ENCODE measurements at regions not wholly inside any gene's neighbourhood (a gene's known extent, or its start where the extent isn't known, plus 50 kb on each side); places are given as distances from the start of the nearest gene placed in this dataset.

- H3K4me1 ChIP-seq (ENCODE audit: control insufficient read depth, low read length), result no peaks in the 10 kb centered on the region
- no peaks in the 10 kb centered on the region for H3F3A ChIP-seq (ENCODE audit: control insufficient read depth, insufficient read depth)
- H3K79me2 ChIP-seq (ENCODE audit: control insufficient read depth, low read length), result no peaks in the 10 kb centered on the region
- H3K27me3 ChIP-seq (ENCODE audit: control insufficient read depth, low read length), result no peaks in the 10 kb centered on the region
- TF ChIP-seq, protein P1, sequence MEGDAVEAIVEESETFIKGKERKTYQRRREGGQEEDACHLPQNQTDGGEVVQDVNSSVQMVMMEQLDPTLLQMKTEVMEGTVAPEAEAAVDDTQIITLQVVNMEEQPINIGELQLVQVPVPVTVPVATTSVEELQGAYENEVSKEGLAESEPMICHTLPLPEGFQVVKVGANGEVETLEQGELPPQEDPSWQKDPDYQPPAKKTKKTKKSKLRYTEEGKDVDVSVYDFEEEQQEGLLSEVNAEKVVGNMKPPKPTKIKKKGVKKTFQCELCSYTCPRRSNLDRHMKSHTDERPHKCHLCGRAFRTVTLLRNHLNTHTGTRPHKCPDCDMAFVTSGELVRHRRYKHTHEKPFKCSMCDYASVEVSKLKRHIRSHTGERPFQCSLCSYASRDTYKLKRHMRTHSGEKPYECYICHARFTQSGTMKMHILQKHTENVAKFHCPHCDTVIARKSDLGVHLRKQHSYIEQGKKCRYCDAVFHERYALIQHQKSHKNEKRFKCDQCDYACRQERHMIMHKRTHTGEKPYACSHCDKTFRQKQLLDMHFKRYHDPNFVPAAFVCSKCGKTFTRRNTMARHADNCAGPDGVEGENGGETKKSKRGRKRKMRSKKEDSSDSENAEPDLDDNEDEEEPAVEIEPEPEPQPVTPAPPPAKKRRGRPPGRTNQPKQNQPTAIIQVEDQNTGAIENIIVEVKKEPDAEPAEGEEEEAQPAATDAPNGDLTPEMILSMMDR (IDR thresholded peaks at IDR 0.05; ENCODE audit: low read depth, low read length, poor library complexity, severe bottlenecking), result no peak
- TF ChIP-seq EZH2phosphoT487 (IDR thresholded peaks at IDR 0.05; ENCODE audit: borderline replicate concordance, low read length), result no peak
- H3K36me3 ChIP-seq (ENCODE audit: control insufficient read depth, low read length), result no peaks in the 10 kb centered on the region
- no peaks in the 10 kb centered on the region for H4K20me1 ChIP-seq (ENCODE audit: control insufficient read depth, insufficient read depth, low read depth, low read length)
- H3K9me2 ChIP-seq (replicated peaks; ENCODE audit: control insufficient read depth, low read length), result no peaks in the 10 kb centered on the region
- H3K9me3 ChIP-seq (ENCODE audit: control insufficient read depth, insufficient read depth, low read length), result no peaks in the 10 kb centered on the region
- H3K27ac ChIP-seq (ENCODE audit: low read depth, low read length), result no peak overlapping the region
- H3K4me3 ChIP-seq (ENCODE audit: low read length), result no peak overlapping the region
- H3K4me2 ChIP-seq (ENCODE audit: low read length), result no peak overlapping the region
Measured at GRCh38 chr6:134607411-134607810, 289.5 kb upstream of the SGK1 start.

- TF ChIP-seq, protein P1 (IDR thresholded peaks at IDR 0.05; ENCODE audit: low read depth, low read length, poor library complexity, severe bottlenecking), result no peak
- TF ChIP-seq EZH2phosphoT487 (IDR thresholded peaks at IDR 0.05; ENCODE audit: borderline replicate concordance, low read length), result no peak
- Histone ChIP-seq H3K27me3 (ENCODE audit: control insufficient read depth, low read length) (no peaks in the 10 kb centered on the region), H4K20me1 (ENCODE audit: control insufficient read depth, insufficient read depth, low read depth, low read length) (no peaks in the 10 kb centered on the region), H3K9me3 (ENCODE audit: control insufficient read depth, insufficient read depth, low read length) (no peaks in the 10 kb centered on the region), H3K4me2 (ENCODE audit: low read length) (no peak overlapping the region), H3K4me3 (ENCODE audit: low read length) (no peak overlapping the region), H3K27ac (ENCODE audit: low read depth, low read length) (no peak overlapping the region), H3K9me2 (replicated peaks; ENCODE audit: control insufficient read depth, low read length) (no peaks in the 10 kb centered on the region), H3K36me3 (ENCODE audit: control insufficient read depth, low read length) (no peaks in the 10 kb centered on the region), H3K4me1 (ENCODE audit: control insufficient read depth, low read length) (no peaks in the 10 kb centered on the region), H3F3A (ENCODE audit: control insufficient read depth, insufficient read depth) (no peaks in the 10 kb centered on the region), H3K79me2 (ENCODE audit: control insufficient read depth, low read length) (no peaks in the 10 kb centered on the region)
Measured at GRCh38 chr6:134605034-134605433, 287.1 kb upstream of the SGK1 start.

GRCh38 chr6:134604014-134604676, 286.2 kb upstream of the SGK1 start:
- no peaks in the 10 kb centered on the region for H3K9me3 ChIP-seq (ENCODE audit: control insufficient read depth, insufficient read depth, low read length)
- H3K79me2 ChIP-seq (ENCODE audit: control insufficient read depth, low read length), result no peaks in the 10 kb centered on the region
- no peak overlapping the region for H3K27ac ChIP-seq (ENCODE audit: low read depth, low read length)
- H4K20me1 ChIP-seq (ENCODE audit: control insufficient read depth, insufficient read depth, low read depth, low read length), result no peaks in the 10 kb centered on the region
- H3K36me3 ChIP-seq (ENCODE audit: control insufficient read depth, low read length), result no peaks in the 10 kb centered on the region
- no peaks in the 10 kb centered on the region for H3K27me3 ChIP-seq (ENCODE audit: control insufficient read depth, low read length)
- H3F3A ChIP-seq (ENCODE audit: control insufficient read depth, insufficient read depth), result no peaks in the 10 kb centered on the region
- no peak for TF ChIP-seq EZH2phosphoT487 (IDR thresholded peaks at IDR 0.05; ENCODE audit: borderline replicate concordance, low read length)
- TF ChIP-seq, protein P1 (IDR thresholded peaks at IDR 0.05; ENCODE audit: low read depth, low read length, poor library complexity, severe bottlenecking), result no peak
- H3K9me2 ChIP-seq (replicated peaks; ENCODE audit: control insufficient read depth, low read length), result no peaks in the 10 kb centered on the region
- no peak overlapping the region for H3K4me2 ChIP-seq (ENCODE audit: low read length)
- H3K4me1 ChIP-seq (ENCODE audit: control insufficient read depth, low read length), result no peaks in the 10 kb centered on the region
- H3K4me3 ChIP-seq (ENCODE audit: low read length), result no peak overlapping the region

Data from DOHH2 (cell line).